ENCODE measurements at regions not wholly inside any gene's neighbourhood (a gene's known extent, or its start where the extent isn't known, plus 50 kb on each side); places are given as distances from the start of the nearest gene placed in this dataset.

- H3K4me3 ChIP-seq, result no peak overlapping the region
- TF ChIP-seq POLR2AphosphoS5 (IDR thresholded peaks at IDR 0.05; ENCODE audit: borderline replicate concordance, low read depth, low read length), result no peak
- no peak for TF ChIP-seq FOXP2 (optimal IDR thresholded peaks at IDR 0.05; ENCODE audit: control extremely low read depth, extremely low read length, insufficient read depth)
- TF ChIP-seq EZH2 (IDR thresholded peaks at IDR 0.05), result no peak
- DNase-seq (ENCODE audit: low read depth, low spot score), result no peak
- H3K9me3 ChIP-seq (ENCODE audit: low read depth, low read length), result no peaks in the 10 kb centered on the region; the same call in 1 of the 2 replicates
- H3K27ac ChIP-seq, result no peak overlapping the region
- no peaks in the 10 kb centered on the region for H3K36me3 ChIP-seq (ENCODE audit: insufficient read depth, low read length)
- no peak overlapping the region for H3K9ac ChIP-seq (ENCODE audit: insufficient read length)
Observed at GRCh38 chr13:18953139-18953930, 228.3 kb downstream of the TUBA3C start.

GRCh38 chr13:18952225-18953016, 229.2 kb downstream of the TUBA3C start:
- no peak overlapping the region for H3K27ac ChIP-seq
- no peaks in the 10 kb centered on the region for H3K9me3 ChIP-seq (ENCODE audit: low read depth, low read length)

GRCh38 chr13:18951412-18951811, 230.2 kb downstream of the TUBA3C start:
- TF ChIP-seq POLR2AphosphoS5 (IDR thresholded peaks at IDR 0.05; ENCODE audit: borderline replicate concordance, low read depth, low read length) (no peak), EZH2 (IDR thresholded peaks at IDR 0.05) (no peak), FOXP2 (optimal IDR thresholded peaks at IDR 0.05; ENCODE audit: control extremely low read depth, extremely low read length, insufficient read depth) (no peak)
- Histone ChIP-seq H3K36me3 (ENCODE audit: insufficient read depth, low read length) (no peaks in the 10 kb centered on the region), H3K9me3 (ENCODE audit: low read depth, low read length) (no peaks in the 10 kb centered on the region), H3K27ac (no peak overlapping the region), H3K4me3 (no peak overlapping the region), H3K9ac (ENCODE audit: insufficient read length) (no peak overlapping the region)
- DNase-seq (ENCODE audit: low read depth, low spot score), result no peak

More at GRCh38 chr13:18952225-18953016, 229.2 kb downstream of the TUBA3C start:
- TF ChIP-seq EZH2 (IDR thresholded peaks at IDR 0.05) (no peak), FOXP2 (optimal IDR thresholded peaks at IDR 0.05; ENCODE audit: control extremely low read depth, extremely low read length, insufficient read depth) (no peak), POLR2AphosphoS5 (IDR thresholded peaks at IDR 0.05; ENCODE audit: borderline replicate concordance, low read depth, low read length) (no peak)
- no peak overlapping the region for H3K4me3 ChIP-seq
- DNase-seq (ENCODE audit: low read depth, low spot score), result no peak
- no peak overlapping the region for H3K9ac ChIP-seq (ENCODE audit: insufficient read length)
- no peaks in the 10 kb centered on the region for H3K36me3 ChIP-seq (ENCODE audit: insufficient read depth, low read length)

GRCh38 chr13:18949970-18950369, 231.7 kb downstream of the TUBA3C start:
- Histone ChIP-seq H3K9ac (ENCODE audit: insufficient read length) (no peak overlapping the region), H3K27ac (no peak overlapping the region), H3K9me3 (ENCODE audit: low read depth, low read length) (no peaks in the 10 kb centered on the region), H3K36me3 (ENCODE audit: insufficient read depth, low read length) (no peaks in the 10 kb centered on the region), H3K4me3 (no peak overlapping the region)
- no peak for TF ChIP-seq FOXP2 (optimal IDR thresholded peaks at IDR 0.05; ENCODE audit: control extremely low read depth, extremely low read length, insufficient read depth)
- TF ChIP-seq EZH2 (IDR thresholded peaks at IDR 0.05), result no peak
- no peak for DNase-seq (ENCODE audit: low read depth, low spot score)

GRCh38 chr13:18949489-18949761, 232.2 kb downstream of the TUBA3C start:
- Histone ChIP-seq H3K4me3 (no peak overlapping the region), H3K9ac (ENCODE audit: insufficient read length) (no peak overlapping the region), H3K36me3 (ENCODE audit: insufficient read depth, low read length) (no peaks in the 10 kb centered on the region), H3K9me3 (ENCODE audit: low read depth, low read length) (no peaks in the 10 kb centered on the region), H3K27ac (no peak overlapping the region)
- TF ChIP-seq EZH2 (IDR thresholded peaks at IDR 0.05) (no peak), FOXP2 (optimal IDR thresholded peaks at IDR 0.05; ENCODE audit: control extremely low read depth, extremely low read length, insufficient read depth) (no peak), POLR2AphosphoS5 (IDR thresholded peaks at IDR 0.05; ENCODE audit: borderline replicate concordance, low read depth, low read length) (no peak)
- no peak for DNase-seq (ENCODE audit: low read depth, low spot score)

- TF ChIP-seq POLR2AphosphoS5 (IDR thresholded peaks at IDR 0.05; ENCODE audit: borderline replicate concordance, low read depth, low read length) (no peak), FOXP2 (optimal IDR thresholded peaks at IDR 0.05; ENCODE audit: control extremely low read depth, extremely low read length, insufficient read depth) (no peak), EZH2 (IDR thresholded peaks at IDR 0.05) (no peak)
- H3K4me3 ChIP-seq, result no peak overlapping the region
- no peaks in the 10 kb centered on the region for H3K9me3 ChIP-seq (ENCODE audit: low read depth, low read length)
- H3K9ac ChIP-seq (ENCODE audit: insufficient read length), result no peak overlapping the region
- DNase-seq (ENCODE audit: low read depth, low spot score), result no peak
- H3K36me3 ChIP-seq (ENCODE audit: insufficient read depth, low read length), result no peaks in the 10 kb centered on the region
- no peak overlapping the region for H3K27ac ChIP-seq
Observed at GRCh38 chr13:18948664-18949488, 232.7 kb downstream of the TUBA3C start.

GRCh38 chr13:18948012-18948663, 233.5 kb downstream of the TUBA3C start:
- Histone ChIP-seq H3K4me3 (no peak overlapping the region), H3K36me3 (ENCODE audit: insufficient read depth, low read length) (no peaks in the 10 kb centered on the region), H3K9ac (ENCODE audit: insufficient read length) (no peak overlapping the region), H3K27ac (no peak overlapping the region), H3K9me3 (ENCODE audit: low read depth, low read length) (no peaks in the 10 kb centered on the region)
- no peak for TF ChIP-seq EZH2 (IDR thresholded peaks at IDR 0.05)
- no peak for TF ChIP-seq POLR2AphosphoS5 (IDR thresholded peaks at IDR 0.05; ENCODE audit: borderline replicate concordance, low read depth, low read length)
- no peak for TF ChIP-seq FOXP2 (optimal IDR thresholded peaks at IDR 0.05; ENCODE audit: control extremely low read depth, extremely low read length, insufficient read depth)
- no peak for DNase-seq (ENCODE audit: low read depth, low spot score)

Measured in SK-N-MC (cell line).